Transverse colon (tissue), 4 donors: ENCODE measurements at regions not wholly inside any gene's neighbourhood (a gene's known extent, or its start where the extent isn't known, plus 50 kb on each side); places are given as distances from the start of the nearest gene placed in this dataset.

ENCODE experiments used
- DNase-seq: peaks from one replicate; pipeline ENCODE4 v3.0.0-alpha.2; 2019
- H3K27ac ChIP-seq, 4 donors: fragments of 200-600 bp; sonication (generic); 2 replicates each; pipeline ENCODE4 v1.5.1; 2016 to 2018; ENCODE audit warnings: inconsistent platforms in 4 of 4
- H3K27me3 ChIP-seq: fragments of 200-600 bp; sonication (generic); 2 replicates; pipeline ENCODE4 v1.5.1; 2017; ENCODE audit warnings: inconsistent platforms
- H3K36me3 ChIP-seq, 4 donors: fragments of 200-600 bp; sonication (generic); 2 replicates each; pipeline ENCODE4 v1.5.1; 2017 to 2019; ENCODE audit warnings: inconsistent platforms in 4 of 4
- H3K4me1 ChIP-seq, 4 donors: fragments of 200-600 bp; sonication (generic); 2 replicates each; pipeline ENCODE4 v1.5.1; 2017 to 2020; ENCODE audit warnings: inconsistent platforms in 4 of 4
- H3K4me3 ChIP-seq, 4 donors: fragments of 200-600 bp; sonication (generic); 1 replicate in 1 of 4; 2 replicates in 3 of 4; pipeline versions ENCODE4 v1.5.1 to v1.6.1; 2017 to 2019; ENCODE audit warnings: inconsistent platforms in 4 of 4
- H3K9me3 ChIP-seq, 2 donors: fragments of 200-600 bp; sonication (generic); 2 replicates each; pipeline ENCODE4 v1.5.1; 2017 to 2019; ENCODE audit warnings: inconsistent platforms in 2 of 2
- CTCF ChIP-seq, 5 experiments: fragments of 200-600 bp in 3 of 5; fragments of 450-650 bp in 2 of 5; sonication (generic) in 3 of 5; IDR thresholded peaks; 1 replicate in 2 of 5; 2 replicates in 3 of 5; pipeline ENCODE4 v1.5.1; 2016 to 2017; ENCODE audit warnings: antibody characterized with exemption in 5 of 5, inconsistent platforms in 3 of 5, mild to moderate bottlenecking in 2 of 5, moderate library complexity in 1 of 5
- EP300 ChIP-seq: sonication (generic); formaldehyde crosslinking; IDR thresholded peaks from one replicate; pipeline ENCODE4 v1.6.1; 2017; ENCODE audit warnings: antibody characterized with exemption, low read depth
- POLR2A ChIP-seq: fragments of 450-650 bp; IDR thresholded peaks from one replicate; pipeline ENCODE4 v1.6.1; 2016; ENCODE audit warnings: antibody characterized with exemption, mild to moderate bottlenecking, moderate library complexity
- POLR2AphosphoS5 ChIP-seq, 3 donors: sonication (generic); formaldehyde crosslinking; IDR thresholded peaks; one replicate each; pipeline ENCODE4 v1.6.1; 2016; ENCODE audit warnings: antibody characterized with exemption in 3 of 3
- WGBS, 2 donors: methylation state at CpG; one replicate each; pipeline ENCODE4 v1.1.5; 2018; ENCODE audit warnings: low coverage in 1 of 2; 5-methylcytosine and 5-hydroxymethylcytosine counted together
- in situ Hi-C, 4 donors: fragments of 200-750 bp; cut with MboI; loops; one replicate each; pipeline versions ENCODE4 v1.15.0 to v1.15.1; 2017; ENCODE audit warnings: low sequenced_read_pairs in 3 of 4, low pct_ligation_motif_present in 1 of 4, low pct_unique_long_range_greater_than_20kb in 1 of 4
- intact Hi-C: fragments of 100-400 bp; cut with DNase I; formaldehyde crosslinking; loops from one replicate; pipeline ENCODE4 v1.15.1; 2023; ENCODE audit warnings: low total_unique reads

DNA sequence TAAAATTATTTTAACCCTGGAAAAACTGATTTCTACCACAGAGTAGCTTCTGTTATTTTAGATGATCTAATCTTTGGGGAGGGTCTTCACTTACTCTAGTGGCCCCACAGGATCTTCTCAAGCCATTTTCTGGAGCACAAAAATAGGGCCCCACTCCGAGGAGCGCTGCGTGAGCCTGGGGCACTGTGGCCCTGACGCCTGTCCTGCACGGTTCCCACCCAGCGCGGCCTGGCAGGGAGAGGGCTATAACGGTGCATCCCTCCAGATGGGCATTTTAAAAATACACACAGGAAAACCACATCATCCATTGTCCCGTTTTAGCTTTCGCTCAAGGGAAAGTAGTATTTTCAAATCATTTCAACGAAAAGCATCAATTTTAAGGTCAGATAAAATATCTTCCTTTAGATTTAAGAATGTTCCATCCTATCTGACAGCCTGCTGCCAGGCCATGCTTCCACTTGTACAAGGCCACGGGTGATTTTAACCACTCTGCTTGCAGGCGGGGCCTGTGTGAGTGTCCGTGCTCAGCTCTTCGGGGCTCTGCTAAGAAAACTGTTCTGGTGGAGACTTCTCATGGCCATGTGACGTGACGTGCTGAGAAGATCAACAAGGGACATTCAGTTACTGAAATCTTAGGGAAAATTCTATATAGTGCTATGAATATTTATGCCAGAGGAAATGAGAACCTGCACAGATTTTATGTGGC, 683.8 kb upstream of the SGCG start:
- Histone ChIP-seq H3K4me1 (no peaks in the 10 kb centered on the region), H3K27ac (no peak overlapping the region), H3K4me3 (no peak overlapping the region), H3K27me3 (no peaks in the 10 kb centered on the region), H3K36me3 (no peaks in the 10 kb centered on the region), H3K9me3 (no peaks in the 10 kb centered on the region)
- DNase-seq, result no peak
- intact Hi-C loops, result no loop called here
- in situ Hi-C loops, result no loop called here
- WGBS, 2 donors, result 82 to 94% methylated on average over 7 to 17 of the region's 17 CpGs
- TF ChIP-seq EP300 (no peak), CTCF (IDR thresholded peaks at IDR 0.05) (no peak), POLR2A (no peak), POLR2AphosphoS5 (IDR thresholded peaks at IDR 0.05) (no peak)

DNA sequence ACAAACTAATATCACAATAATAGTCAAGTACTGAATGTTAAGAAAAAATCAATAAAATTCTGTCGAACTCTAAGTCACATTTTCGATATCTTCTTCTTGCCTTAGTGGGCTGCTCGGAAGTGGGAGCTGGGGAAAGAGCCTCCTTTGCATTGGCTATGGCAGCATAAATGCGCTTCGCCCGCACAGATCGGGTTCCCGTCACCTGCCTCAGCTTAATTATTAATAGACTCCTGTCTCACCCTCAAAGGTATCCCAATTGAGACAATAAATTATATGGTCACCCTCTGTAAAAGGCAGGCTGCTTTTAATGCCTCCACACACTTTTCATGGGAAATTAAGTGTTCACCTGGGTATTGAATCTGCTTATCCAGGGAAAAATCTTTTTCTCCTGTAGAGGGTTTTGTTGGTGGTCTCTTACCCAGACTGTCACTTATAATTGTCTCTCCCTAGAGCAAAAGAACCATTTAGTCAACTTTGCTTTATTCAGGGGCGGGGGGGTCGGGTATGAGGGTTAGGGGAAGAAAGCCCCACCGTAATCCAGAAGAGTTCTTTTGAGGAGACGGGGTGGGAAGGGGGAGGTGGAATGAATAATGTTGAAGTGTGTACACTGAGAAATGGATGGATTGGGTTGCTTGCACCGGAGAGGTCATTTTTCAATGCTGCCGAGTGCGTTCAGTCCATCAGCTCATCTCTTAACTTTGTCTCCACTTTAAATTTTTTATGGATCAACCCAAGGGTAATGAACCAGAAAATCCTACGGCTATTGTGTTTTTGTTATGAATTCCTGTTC, 682.6 kb upstream of the SGCG start:
- Histone ChIP-seq H3K27me3 (no peaks in the 10 kb centered on the region), H3K36me3 (no peaks in the 10 kb centered on the region), H3K4me3 (no peak overlapping the region), H3K4me1 (no peaks in the 10 kb centered on the region), H3K27ac (no peak overlapping the region), H3K9me3 (no peaks in the 10 kb centered on the region)
- 71 to 73% methylated on average over 9 to 16 of the region's 16 CpGs for WGBS, 2 donors
- no peak for TF ChIP-seq POLR2AphosphoS5 (IDR thresholded peaks at IDR 0.05)
- no peak for TF ChIP-seq EP300
- no peak for TF ChIP-seq CTCF (IDR thresholded peaks at IDR 0.05)
- TF ChIP-seq POLR2A, result no peak
- no peak for DNase-seq
- in situ Hi-C loops, result no loop called here
- intact Hi-C loops, result no loop called here

DNA sequence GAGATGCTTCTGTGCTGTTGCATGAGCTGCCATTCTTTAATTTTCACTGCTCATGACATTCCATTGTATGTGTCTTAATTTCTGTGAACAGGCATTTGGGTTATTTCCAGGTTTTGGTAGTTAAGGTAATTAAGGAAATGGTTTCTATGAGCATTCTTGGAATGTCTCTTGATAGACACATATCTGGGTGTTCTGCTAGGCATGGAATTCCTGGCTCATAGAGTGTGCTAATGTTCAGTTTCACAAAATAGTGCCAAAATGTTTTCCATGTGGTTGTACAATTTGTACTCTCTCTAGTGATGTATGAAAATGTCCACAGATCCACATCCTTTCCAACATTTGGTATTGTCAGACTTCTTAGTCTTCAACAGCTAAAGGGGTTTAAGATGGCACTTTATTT, 680.9 kb upstream of the SGCG start:
- no peak for TF ChIP-seq EP300
- no peak for TF ChIP-seq POLR2AphosphoS5 (IDR thresholded peaks at IDR 0.05)
- TF ChIP-seq POLR2A, result no peak
- DNase-seq, result no peak
- Histone ChIP-seq H3K9me3 (no peaks in the 10 kb centered on the region), H3K27me3 (no peaks in the 10 kb centered on the region), H3K4me3 (no peak overlapping the region), H3K4me1 (no peaks in the 10 kb centered on the region), H3K36me3 (no peaks in the 10 kb centered on the region), H3K27ac (no peak overlapping the region)
- in situ Hi-C loops (no loop called here), intact Hi-C loops (no loop called here)

DNA sequence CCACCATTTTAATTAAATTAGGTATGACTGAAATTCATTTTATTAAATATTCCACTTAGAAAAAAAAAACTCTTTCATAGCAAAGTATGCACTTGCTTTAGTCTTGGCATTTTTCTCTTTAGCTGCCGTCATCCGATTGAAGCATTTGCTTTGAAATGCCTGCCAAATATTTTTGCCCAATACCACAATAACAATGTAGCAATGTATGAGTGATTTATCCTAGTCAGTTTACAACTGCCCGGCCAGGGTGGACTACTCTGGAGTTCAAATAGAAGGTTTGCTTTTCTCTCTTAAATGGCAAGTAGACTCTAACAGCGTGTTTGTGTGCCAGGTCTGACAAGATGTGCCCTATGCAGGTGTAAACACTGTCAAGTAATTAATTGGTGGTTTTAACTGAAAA, 675.3 kb upstream of the SGCG start:
- 63 to 88% methylated on average over 3 to 4 of the region's 4 CpGs for WGBS, 2 donors
- no peak overlapping the region for H3K27ac ChIP-seq
- H3K36me3 ChIP-seq, result no peaks in the 10 kb centered on the region
- H3K4me3 ChIP-seq, result no peak overlapping the region
- no peak for DNase-seq
- no peaks in the 10 kb centered on the region for H3K27me3 ChIP-seq
- TF ChIP-seq POLR2A (no peak), CTCF (IDR thresholded peaks at IDR 0.05) (no peak), POLR2AphosphoS5 (IDR thresholded peaks at IDR 0.05) (no peak), EP300 (no peak)
- intact Hi-C loops (no loop called here), in situ Hi-C loops (no loop called here)
- H3K9me3 ChIP-seq, result no peaks in the 10 kb centered on the region
- H3K4me1 ChIP-seq, result no peaks in the 10 kb centered on the region
